GM12878 (cell line): ENCODE measurements at regions not wholly inside any gene's neighbourhood (a gene's known extent, or its start where the extent isn't known, plus 50 kb on each side); places are given as distances from the start of the nearest gene placed in this dataset.

ENCODE experiments used
- CHD1 ChIP-seq: IDR thresholded peaks from 2 replicates; pipeline ENCODE4 v1.6.1; 2012; ENCODE audit warnings: low read depth, low read length, improper control_type of control experiment
- CTCF ChIP-seq, 3 experiments: IDR thresholded peaks in 2 of 3; conservative IDR thresholded peaks in 1 of 3; 2 replicates each; pipeline ENCODE4 v1.5.1; 2011; ENCODE audit warnings: low read depth in 3 of 3, low read length in 3 of 3, mild to moderate bottlenecking in 3 of 3, control low read depth in 2 of 3, moderate library complexity in 2 of 3, inconsistent platforms in 1 of 3, mixed read lengths in 1 of 3; ENCODE audit not compliant: control insufficient read depth in 2 of 3, insufficient read depth in 1 of 3; ENCODE audit errors: extremely low read depth in 1 of 3
- ELK1 ChIP-seq: IDR thresholded peaks from 2 replicates; pipeline ENCODE4 v1.6.1; 2012; ENCODE audit warnings: low read depth, low read length, improper control_type of control experiment
- EZH2 ChIP-seq: IDR thresholded peaks from 2 replicates; pipeline ENCODE4 v1.6.1; 2012; ENCODE audit warnings: low read depth, mild to moderate bottlenecking, control low read depth, inconsistent platforms, low read length, borderline replicate concordance; ENCODE audit not compliant: control insufficient read depth
- POLR2A ChIP-seq: IDR thresholded peaks from 2 replicates; pipeline ENCODE4 v1.6.1; 2011; ENCODE audit warnings: low read depth, mild to moderate bottlenecking, low read length

GRCh38 chr2:8134473-8134932 lies 547.4 kb upstream of the ID2 start:
- TF ChIP-seq EZH2 (no peak), POLR2A (no peak), ELK1 (no peak), CTCF (IDR thresholded peaks at IDR 0.05 in 2 of 3, conservative IDR thresholded peaks at IDR 0.05 in 1 of 3; ENCODE audit: control insufficient read depth in 2 of 3, extremely low read depth in 1 of 3, insufficient read depth in 1 of 3, low read depth in 3 of 3, low read length in 3 of 3) (no peak), CHD1 (no peak)
